T47D (cell line): ENCODE measurements at regions not wholly inside any gene's neighbourhood (a gene's known extent, or its start where the extent isn't known, plus 50 kb on each side); places are given as distances from the start of the nearest gene placed in this dataset.
"Not testable (repeated sequence)": the region's sequence is repeated elsewhere in the genome, so short reads cannot be mapped to it uniquely, and the experiment has no call there.

Source experiments
- DNase-seq, 2 experiments: peaks; one replicate each; pipeline versions ENCODE4 v3.0.0 to v3.0.0-alpha.2; 2011 to 2012; ENCODE audit warnings: low read depth in 1 of 2, low spot score in 1 of 2
- JUND ChIP-seq: IDR thresholded peaks from 2 replicates; pipeline ENCODE4 v1.6.1; 2012; ENCODE audit warnings: low read depth
- in situ Hi-C: cut with HindIII; loops from 2 replicates; pipeline ENCODE4 v1.10.0; 2016; ENCODE audit warnings: low sequenced_read_pairs, low pct_unique_long_range_greater_than_20kb

DNA sequence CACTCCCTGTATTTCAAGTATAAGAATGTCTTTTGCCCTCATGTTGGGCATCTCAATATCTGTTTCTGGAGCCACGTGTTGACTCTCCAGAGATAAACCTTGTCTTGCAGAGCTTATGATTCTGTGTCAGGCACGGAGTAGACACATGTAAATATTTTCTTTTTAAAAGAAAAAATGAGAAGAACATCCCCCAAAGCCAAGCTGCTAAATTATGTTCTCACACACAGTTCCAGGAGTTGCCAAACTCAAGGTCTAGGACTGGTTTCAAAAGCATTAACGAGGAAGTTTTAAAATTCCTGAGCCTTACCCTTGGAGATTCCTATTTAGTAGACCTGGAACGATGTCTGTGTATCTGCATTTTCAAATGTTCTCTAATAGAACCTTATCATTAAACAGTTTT is 1228.3 kb upstream of the WWC1 start:
- in situ Hi-C loops: no loop called here
- no peak for DNase-seq
- TF ChIP-seq JUND: no peak

DNA sequence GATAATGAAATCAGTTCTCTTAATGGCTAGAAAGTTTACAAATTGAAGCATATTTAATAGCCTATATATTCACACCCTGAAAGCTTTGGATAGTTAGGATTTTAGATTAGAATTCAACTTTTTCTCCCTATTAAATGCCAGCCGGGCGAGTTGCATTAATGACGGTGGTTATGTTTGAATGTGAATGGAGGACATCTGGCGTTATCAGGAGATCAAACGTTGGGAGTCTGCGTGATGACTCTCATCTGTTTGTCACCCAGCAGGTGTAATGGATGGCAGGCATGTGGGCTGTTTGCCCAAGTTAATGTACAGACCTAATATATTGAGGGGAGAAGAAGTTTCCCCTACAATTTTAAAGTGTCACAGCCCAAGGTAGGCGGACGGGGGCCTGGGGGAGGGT is 1227.7 kb upstream of the WWC1 start:
- DNase-seq: no peak
- TF ChIP-seq JUND: no peak
- in situ Hi-C loops: no loop called here

DNA sequence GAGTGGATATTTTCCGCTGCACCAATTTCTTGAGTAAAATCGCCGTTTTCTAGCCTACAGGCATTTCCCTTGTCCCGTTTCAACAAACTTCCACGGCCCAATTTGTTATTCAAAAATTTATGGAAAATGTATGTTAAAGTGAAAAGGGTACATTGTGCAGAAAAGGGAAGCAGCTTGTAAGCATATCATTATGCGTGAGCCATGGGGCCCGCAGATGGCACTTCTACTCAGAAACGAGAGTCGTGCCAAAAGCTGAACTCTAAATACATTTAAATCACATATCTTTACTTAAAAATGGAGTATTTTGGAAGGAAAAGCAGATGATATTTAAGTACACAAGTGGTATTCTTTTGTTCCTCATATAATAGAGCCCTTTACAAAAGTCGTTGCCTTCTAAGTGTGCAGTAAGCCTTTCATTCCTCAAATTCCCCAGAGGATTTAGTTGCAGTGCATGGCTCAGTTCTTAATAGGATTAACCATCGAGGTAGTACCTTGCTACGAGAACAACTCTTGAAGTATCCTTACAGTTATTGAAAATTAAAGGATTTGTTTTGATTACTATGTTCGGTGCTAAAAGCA is 1227.2 kb upstream of the WWC1 start:
- no peak for TF ChIP-seq JUND
- in situ Hi-C loops: no loop called here
- DNase-seq: no peak

DNA sequence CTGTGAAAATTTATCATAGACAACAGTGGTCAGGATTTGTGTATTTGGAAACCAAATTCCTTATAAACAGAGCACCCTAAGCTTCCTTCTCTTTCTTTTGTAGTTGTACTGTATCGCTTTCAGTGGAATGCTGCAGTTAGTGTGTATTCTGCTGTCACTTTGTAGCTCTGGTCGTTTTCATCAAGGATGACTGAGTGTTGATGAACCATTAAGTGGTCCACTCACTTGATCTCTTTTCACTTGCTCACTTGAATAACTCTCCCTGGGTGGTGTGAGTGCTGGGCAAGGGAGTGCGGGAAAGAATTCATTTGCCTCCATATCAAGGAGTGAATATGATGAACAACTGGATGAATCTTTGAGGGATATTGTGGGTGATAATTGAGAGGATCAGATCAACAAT is 1225.7 kb upstream of the WWC1 start:
- no peak for TF ChIP-seq JUND
- in situ Hi-C loops: no loop called here
- no peak for DNase-seq

DNA sequence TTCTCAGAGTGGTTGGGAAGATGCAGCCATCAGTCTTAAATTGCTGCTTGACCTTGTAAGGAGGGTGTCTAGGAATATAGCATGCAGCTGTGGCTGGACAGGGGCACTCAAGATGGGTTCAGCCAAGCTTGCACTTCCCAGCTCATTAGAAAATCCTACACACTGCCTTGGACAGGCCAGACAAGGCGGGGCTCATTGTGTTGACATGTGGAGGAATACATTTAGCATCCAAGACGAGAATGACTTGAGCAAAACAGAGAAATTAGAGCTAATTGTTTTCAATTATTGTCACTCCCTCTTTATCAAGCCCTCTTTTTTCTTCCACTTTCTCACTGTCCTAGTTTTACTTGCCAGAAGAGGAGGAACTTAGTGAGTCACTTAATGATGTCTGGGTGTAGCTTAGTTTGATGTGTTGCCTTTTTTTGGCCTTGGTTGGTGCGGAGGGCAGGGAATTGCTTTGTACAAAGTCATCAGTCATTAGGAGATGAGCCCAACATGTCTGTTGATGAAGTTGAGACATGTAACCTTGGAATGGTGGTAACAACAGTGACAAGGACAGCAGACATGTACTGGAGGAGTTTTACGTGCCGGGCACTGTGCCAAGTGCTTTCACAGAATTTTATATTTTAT is 1219.3 kb upstream of the WWC1 start:
- no peak for DNase-seq
- TF ChIP-seq JUND: no peak
- in situ Hi-C loops: no loop called here

DNA sequence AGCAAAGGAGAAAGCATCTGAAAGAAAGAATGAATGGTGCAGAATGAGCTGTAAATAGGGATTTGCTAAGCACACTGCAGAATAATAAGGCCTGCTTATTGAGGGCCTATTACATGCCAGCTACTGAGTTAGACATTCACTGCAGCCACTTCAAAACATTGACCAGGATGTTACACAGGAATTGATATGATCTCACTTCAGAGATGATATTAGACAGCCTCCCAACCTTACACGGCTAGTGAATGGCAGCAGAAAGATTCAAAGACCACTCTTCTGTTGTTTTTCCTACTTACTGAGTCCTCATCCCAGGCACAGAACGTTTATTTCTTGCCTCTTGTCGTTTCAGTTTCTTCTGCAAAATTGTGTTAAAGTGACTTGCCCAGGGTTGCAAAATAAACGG is 1209.9 kb upstream of the WWC1 start:
- DNase-seq: no peak
- no peak for TF ChIP-seq JUND
- in situ Hi-C loops: no loop called here

DNA sequence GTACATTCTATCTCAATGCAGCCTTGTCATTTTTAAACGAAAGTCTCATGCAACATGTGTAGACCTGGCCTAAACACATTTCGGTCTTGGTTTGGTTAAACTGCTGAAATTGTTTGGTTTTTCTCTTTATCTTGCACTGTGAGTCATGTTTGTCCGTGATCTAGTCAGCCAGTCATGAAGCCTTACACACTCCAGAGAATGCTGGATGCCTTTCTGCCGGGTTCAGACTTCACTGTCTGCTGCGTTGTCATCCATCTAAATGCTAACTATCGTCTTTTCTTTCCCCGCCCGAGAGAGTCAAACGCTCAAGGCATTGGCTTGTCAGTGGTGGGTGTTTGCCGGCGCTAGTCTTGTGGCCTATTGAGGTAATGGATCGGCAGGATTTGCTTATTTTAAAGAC is 1194.6 kb upstream of the WWC1 start:
- no peak for DNase-seq
- in situ Hi-C loops: no loop called here
- no peak for TF ChIP-seq JUND

DNA sequence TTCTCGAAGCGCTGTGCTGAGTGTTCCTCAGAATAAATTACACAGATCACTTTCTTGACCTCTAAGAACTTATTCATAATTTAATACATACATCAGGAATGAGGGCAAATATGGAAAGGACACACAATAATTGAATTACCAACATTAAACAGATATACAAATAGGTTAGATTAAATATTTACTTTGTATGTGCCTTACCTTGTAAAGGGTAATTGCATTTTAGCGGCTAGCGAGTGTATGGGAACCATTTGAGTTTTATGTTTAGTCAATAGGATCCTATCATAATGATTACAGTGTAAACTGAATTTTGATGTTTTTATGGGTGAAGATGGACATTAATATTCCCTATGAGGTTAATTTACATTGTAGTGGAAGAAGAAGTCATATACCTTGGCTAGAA is 1187.1 kb upstream of the WWC1 start:
- in situ Hi-C loops: no loop called here
- TF ChIP-seq JUND: no peak
- no peak for DNase-seq

DNA sequence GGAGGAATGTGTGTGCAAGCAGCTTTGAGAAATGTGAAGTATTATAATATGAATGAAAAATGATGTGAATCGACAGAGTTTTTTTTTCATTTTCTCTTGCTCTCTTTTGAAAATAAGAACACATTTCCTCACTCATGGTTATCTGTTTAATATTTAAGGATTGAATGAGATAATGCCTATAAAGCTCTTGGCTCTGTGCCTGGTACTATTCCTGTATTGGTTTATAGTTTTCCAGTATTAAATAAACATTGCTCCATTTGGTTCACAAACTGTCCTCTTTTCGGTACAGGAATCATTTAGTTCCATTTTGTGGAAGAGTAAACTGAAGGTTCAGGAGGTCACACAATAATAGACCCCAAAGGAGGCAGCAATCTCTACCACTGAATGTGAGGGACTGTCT is 1185.5 kb upstream of the WWC1 start:
- in situ Hi-C loops: no loop called here
- TF ChIP-seq JUND: no peak

DNA sequence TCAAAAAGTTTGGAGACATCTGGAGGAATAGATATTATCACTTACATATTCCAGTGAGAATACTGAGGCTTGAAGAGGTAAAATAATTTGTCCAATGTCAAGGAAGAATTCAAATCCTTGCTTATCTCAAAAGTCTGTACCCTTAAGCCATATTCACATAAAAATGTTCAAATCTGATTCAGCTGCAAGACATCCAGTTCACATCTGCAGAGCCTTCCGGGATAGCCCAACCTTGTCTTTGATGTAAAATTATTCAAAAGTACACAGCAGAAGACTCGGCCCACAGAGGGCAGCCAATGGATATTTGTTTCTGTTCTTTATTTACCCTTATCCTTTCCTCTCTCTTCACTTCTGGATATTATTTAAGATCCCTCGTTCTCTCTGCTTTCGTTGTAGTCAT is 1183.8 kb upstream of the WWC1 start:
- no peak for TF ChIP-seq JUND
- in situ Hi-C loops: no loop called here
- no peak for DNase-seq

More for the DNA sequence above, 1185.5 kb upstream of the WWC1 start:
- no peak for DNase-seq

DNA sequence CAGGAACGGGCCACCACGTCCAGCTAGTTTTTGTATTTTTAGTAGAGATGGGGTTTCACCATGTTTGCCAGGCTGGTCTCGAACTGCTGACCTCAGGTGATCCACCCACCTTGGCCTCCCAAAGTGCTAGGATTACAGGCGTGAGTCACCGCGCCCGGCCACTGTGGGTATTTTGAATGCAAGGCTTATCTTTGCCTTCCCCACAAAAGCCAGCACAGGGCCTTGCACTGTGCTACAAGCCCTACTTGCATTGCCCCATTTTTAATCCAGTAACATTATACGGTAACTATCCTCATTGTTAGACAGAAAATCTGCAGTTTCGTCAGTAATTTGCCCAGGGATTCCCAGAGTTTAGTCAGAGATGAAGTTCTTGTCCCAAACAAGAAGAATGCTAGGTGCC is 1183.2 kb upstream of the WWC1 start:
- in situ Hi-C loops: not testable (repeated sequence)

DNA sequence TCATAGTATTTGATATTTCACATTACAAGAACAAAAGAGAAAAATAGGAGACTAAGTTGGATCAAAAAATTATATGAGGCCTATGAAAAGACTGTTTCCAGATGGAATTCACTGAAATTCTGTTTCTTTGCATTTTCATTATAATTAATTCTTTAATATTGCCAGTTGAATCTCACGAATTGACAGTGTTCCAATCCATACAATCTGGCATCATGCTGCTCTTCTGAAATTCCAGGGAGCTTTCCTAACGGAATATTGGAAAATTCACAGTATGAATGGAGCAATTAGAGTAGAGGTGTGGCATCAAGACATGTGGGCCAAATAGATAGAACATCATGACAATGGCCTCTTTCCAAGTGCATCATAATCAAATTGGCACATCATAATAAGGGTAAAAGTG is 1178.9 kb upstream of the WWC1 start:
- no peak for TF ChIP-seq JUND
- DNase-seq: no peak
- in situ Hi-C loops: no loop called here

More for the DNA sequence above, 1183.2 kb upstream of the WWC1 start:
- DNase-seq: not testable (repeated sequence)

DNA sequence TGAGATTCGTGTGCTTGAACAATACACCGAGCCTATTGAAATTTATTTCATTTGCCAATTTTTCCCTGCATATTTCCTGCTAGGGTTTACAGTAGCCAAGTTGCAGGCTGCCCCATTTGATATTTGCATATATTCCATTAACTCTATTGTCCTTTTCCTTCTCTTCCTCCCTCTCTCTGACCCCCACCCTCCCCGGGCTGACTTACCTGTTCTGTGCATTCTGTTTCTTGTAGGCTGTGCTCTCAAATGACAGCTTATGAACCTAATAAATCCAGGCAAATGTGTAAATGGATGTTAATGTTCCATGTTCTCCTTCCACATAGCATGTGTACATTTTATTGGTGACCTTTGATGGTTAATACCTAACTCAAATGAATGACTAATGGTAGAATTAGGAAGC is 1169.2 kb upstream of the WWC1 start:
- in situ Hi-C loops: no loop called here
- no peak for DNase-seq
- no peak for TF ChIP-seq JUND

DNA sequence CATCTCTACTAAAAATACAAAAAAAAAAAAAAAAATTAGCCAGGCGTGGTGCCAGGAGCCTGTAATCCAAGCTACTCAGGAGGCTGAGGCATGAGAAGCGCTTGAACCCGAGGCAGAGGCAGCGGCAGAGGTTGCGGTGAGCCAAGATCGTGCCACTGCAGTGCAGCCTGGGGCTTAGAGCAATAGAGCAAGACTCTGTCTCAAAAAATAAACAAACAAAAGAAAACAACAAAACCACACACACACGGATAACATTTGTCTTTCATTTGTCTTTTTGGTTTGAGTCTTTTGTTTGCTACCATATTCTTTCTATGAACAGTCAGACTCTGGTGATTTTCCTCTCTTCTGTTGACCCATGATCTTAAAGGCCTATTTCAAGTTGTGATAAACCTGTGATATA is 1168.3 kb upstream of the WWC1 start:
- TF ChIP-seq JUND: no peak
- DNase-seq: no peak
- in situ Hi-C loops: no loop called here

DNA sequence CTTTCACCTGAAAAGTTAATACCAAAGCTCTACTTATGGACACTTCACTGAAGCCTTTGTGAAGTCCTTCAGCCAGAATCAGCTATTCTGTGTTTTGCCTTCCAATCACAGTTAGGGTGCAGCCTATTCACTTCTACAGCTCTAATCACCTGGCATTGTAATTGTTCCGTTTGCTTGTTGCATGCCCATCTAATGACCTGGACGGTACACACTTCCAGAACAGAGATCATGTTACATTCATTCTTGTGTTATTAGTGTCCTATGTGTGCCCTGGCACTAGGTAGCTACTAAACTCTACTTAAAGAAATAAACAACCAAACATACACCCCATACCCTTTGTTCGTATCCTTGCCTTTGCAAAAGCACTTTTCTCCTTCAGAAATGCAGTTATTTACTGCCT is 1162.9 kb upstream of the WWC1 start:
- no peak for DNase-seq
- in situ Hi-C loops: no loop called here
- no peak for TF ChIP-seq JUND
